ENCODE measurements at regions not wholly inside any gene's neighbourhood (a gene's known extent, or its start where the extent isn't known, plus 50 kb on each side); places are given as distances from the start of the nearest gene placed in this dataset.

DNA sequence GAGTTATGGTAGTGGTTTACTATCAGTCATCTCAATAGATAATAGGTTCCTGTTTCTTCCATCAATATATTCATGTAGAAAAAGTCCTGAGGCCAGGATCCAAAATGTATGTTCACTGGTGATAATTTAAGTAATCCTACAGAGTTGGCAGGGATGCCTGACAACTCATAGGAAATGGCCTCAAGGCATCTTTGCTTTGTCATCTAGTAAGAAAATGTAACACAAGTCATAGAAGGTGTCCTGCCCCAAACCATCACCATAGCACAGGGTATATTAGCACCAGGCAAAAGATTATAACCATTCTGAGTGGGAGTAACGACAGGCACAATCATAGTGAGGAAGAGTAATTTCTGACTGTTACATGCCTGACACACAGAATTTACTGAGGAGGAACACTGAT, 257.0 kb downstream of the TMEM167A start:
- no peak for DNase-seq (ENCODE audit: low spot score)
- Histone ChIP-seq H3K4me1 (ENCODE audit: insufficient read depth, low read length, poor library complexity, severe bottlenecking) (peaks cover 15% of the 10 kb centered on the region), H3K4me3 (ENCODE audit: low read depth, low read length, poor library complexity, severe bottlenecking) (no peak overlapping the region), H3K36me3 (ENCODE audit: insufficient read depth, low read length, poor library complexity, severe bottlenecking) (no peaks in the 10 kb centered on the region), H3K27ac (ENCODE audit: low read depth, low read length, poor library complexity, severe bottlenecking) (no peak overlapping the region), H3K9me3 (ENCODE audit: low read depth, low read length, poor library complexity, severe bottlenecking) (no peaks in the 10 kb centered on the region), H3K27me3 (replicated peaks; ENCODE audit: insufficient read depth, low read depth, low read length, poor library complexity) (no peaks in the 10 kb centered on the region)
- CTCF ChIA-PET, result no interaction called here
- no TSS peak for BruUV-seq (replicated peaks)
- intact Hi-C loops (cut with micrococcal nuclease; ENCODE audit: unreplicated experiment), result no loop called here
- TF ChIP-seq EZH2 (IDR thresholded peaks at IDR 0.05; ENCODE audit: borderline replicate concordance, low read depth, low read length, poor library complexity, severe bottlenecking), result no peak
- TF ChIP-seq, protein P1, sequence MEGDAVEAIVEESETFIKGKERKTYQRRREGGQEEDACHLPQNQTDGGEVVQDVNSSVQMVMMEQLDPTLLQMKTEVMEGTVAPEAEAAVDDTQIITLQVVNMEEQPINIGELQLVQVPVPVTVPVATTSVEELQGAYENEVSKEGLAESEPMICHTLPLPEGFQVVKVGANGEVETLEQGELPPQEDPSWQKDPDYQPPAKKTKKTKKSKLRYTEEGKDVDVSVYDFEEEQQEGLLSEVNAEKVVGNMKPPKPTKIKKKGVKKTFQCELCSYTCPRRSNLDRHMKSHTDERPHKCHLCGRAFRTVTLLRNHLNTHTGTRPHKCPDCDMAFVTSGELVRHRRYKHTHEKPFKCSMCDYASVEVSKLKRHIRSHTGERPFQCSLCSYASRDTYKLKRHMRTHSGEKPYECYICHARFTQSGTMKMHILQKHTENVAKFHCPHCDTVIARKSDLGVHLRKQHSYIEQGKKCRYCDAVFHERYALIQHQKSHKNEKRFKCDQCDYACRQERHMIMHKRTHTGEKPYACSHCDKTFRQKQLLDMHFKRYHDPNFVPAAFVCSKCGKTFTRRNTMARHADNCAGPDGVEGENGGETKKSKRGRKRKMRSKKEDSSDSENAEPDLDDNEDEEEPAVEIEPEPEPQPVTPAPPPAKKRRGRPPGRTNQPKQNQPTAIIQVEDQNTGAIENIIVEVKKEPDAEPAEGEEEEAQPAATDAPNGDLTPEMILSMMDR (conservative IDR thresholded peaks at IDR 0.05; ENCODE audit: low read depth, low read length), result no peak
- POLR2A ChIA-PET (ENCODE audit: low non-redundant PET), result no interaction called here

- H3K27me3 ChIP-seq (replicated peaks; ENCODE audit: insufficient read depth, low read depth, low read length, poor library complexity), result no peaks in the 10 kb centered on the region
- ChIA-PET POLR2A (ENCODE audit: low non-redundant PET) (no interaction called here), CTCF (no interaction called here)
- no peak for DNase-seq (ENCODE audit: low spot score)
- H3K27ac ChIP-seq (ENCODE audit: low read depth, low read length, poor library complexity, severe bottlenecking), result no peak overlapping the region
- no TSS peak for BruUV-seq (replicated peaks)
- intact Hi-C loops (cut with micrococcal nuclease; ENCODE audit: unreplicated experiment), result no loop called here
- TF ChIP-seq, protein P1 (conservative IDR thresholded peaks at IDR 0.05; ENCODE audit: low read depth, low read length), result no peak
- TF ChIP-seq EZH2 (IDR thresholded peaks at IDR 0.05; ENCODE audit: borderline replicate concordance, low read depth, low read length, poor library complexity, severe bottlenecking), result no peak
- peaks cover 23% of the 10 kb centered on the region for H3K4me1 ChIP-seq (ENCODE audit: insufficient read depth, low read length, poor library complexity, severe bottlenecking)
- H3K9me3 ChIP-seq (ENCODE audit: low read depth, low read length, poor library complexity, severe bottlenecking), result no peaks in the 10 kb centered on the region
- H3K36me3 ChIP-seq (ENCODE audit: insufficient read depth, low read length, poor library complexity, severe bottlenecking), result no peaks in the 10 kb centered on the region
- H3K4me3 ChIP-seq (ENCODE audit: low read depth, low read length, poor library complexity, severe bottlenecking), result no peak overlapping the region
Measured at GRCh38 chr5:82817897-82818676, 259.1 kb downstream of the TMEM167A start.

DNA sequence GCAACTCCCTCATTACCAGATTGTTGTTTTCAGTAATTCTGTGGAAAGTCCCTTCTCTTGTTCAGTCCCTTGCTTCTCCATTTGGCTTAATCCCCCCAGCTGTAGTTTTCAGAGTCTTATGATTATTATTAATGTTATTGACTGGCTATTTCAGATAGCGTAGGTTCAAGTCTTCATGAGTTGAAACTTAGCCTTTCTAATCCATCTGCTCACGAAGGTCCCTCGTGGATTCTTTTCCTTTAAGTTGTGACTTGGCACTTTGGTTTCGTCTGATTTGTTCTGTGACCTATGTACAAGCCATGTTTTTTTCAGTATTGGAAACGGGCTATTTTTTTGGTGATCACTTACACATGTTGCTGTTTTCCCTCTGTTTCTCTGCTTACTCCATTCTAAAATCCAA, 260.3 kb downstream of the TMEM167A start:
- H3K4me1 ChIP-seq (ENCODE audit: insufficient read depth, low read length, poor library complexity, severe bottlenecking), result peaks cover 19% of the 10 kb centered on the region
- no peak for DNase-seq (ENCODE audit: low spot score)
- no peaks in the 10 kb centered on the region for H3K36me3 ChIP-seq (ENCODE audit: insufficient read depth, low read length, poor library complexity, severe bottlenecking)
- H3K27me3 ChIP-seq (replicated peaks; ENCODE audit: insufficient read depth, low read depth, low read length, poor library complexity), result no peaks in the 10 kb centered on the region
- H3K4me3 ChIP-seq (ENCODE audit: low read depth, low read length, poor library complexity, severe bottlenecking), result no peak overlapping the region
- H3K9me3 ChIP-seq (ENCODE audit: low read depth, low read length, poor library complexity, severe bottlenecking), result no peaks in the 10 kb centered on the region
- BruUV-seq (replicated peaks), result no TSS peak
- H3K27ac ChIP-seq (ENCODE audit: low read depth, low read length, poor library complexity, severe bottlenecking), result no peak overlapping the region
- TF ChIP-seq, protein P1 (conservative IDR thresholded peaks at IDR 0.05; ENCODE audit: low read depth, low read length), result no peak
- TF ChIP-seq EZH2 (IDR thresholded peaks at IDR 0.05; ENCODE audit: borderline replicate concordance, low read depth, low read length, poor library complexity, severe bottlenecking), result no peak
- ChIA-PET POLR2A (ENCODE audit: low non-redundant PET) (no interaction called here), CTCF (no interaction called here)
- intact Hi-C loops (cut with micrococcal nuclease; ENCODE audit: unreplicated experiment), result no loop called here

Measured in A673 (cell line).